ENCODE measurements at regions not wholly inside any gene's neighbourhood (a gene's known extent, or its start where the extent isn't known, plus 50 kb on each side); places are given as distances from the start of the nearest gene placed in this dataset.
A peak's percentile ranks its signal among the peaks of the same experiment; 100 is the strongest.
"Not testable (repeated sequence)": the region's sequence is repeated elsewhere in the genome, so short reads cannot be mapped to it uniquely, and the experiment has no call there.

- Mint-ChIP-seq H3K4me3 (no peak overlapping the region), H3K27ac (no peak overlapping the region), H3K36me3 (no peaks in the 10 kb centered on the region), H3K4me1 (no peaks in the 10 kb centered on the region), H3K9me3 (peaks cover 10% of the 10 kb centered on the region)
- no peak for DNase-seq (ENCODE audit: low spot score in 2 of 2)
- no peak for ATAC-seq
Measured at GRCh38 chr11:24238771-24239645, 257.8 kb upstream of the LUZP2 start.

GRCh38 chr11:24239930-24240329 is 256.9 kb upstream of the LUZP2 start:
- H3K36me3 Mint-ChIP-seq = no peaks in the 10 kb centered on the region
- no peaks in the 10 kb centered on the region for H3K4me1 Mint-ChIP-seq
- H3K9me3 Mint-ChIP-seq = peaks cover 13% of the 10 kb centered on the region
- no peak overlapping the region for H3K27ac Mint-ChIP-seq
- no peak overlapping the region for H3K4me3 Mint-ChIP-seq
- DNase-seq (ENCODE audit: low spot score in 2 of 2) (no peak), ATAC-seq (peak; percentile 97)

GRCh38 chr11:24240496-24241175 is 256.2 kb upstream of the LUZP2 start:
- no peak overlapping the region for H3K4me3 Mint-ChIP-seq
- no peaks in the 10 kb centered on the region for H3K4me1 Mint-ChIP-seq
- ATAC-seq (no peak), DNase-seq (ENCODE audit: low spot score in 2 of 2) (no peak)
- H3K27ac Mint-ChIP-seq = no peak overlapping the region
- no peaks in the 10 kb centered on the region for H3K36me3 Mint-ChIP-seq
- H3K9me3 Mint-ChIP-seq = peaks cover 13% of the 10 kb centered on the region

GRCh38 chr11:24246715-24247114 is 250.1 kb upstream of the LUZP2 start:
- Mint-ChIP-seq H3K36me3 (no peaks in the 10 kb centered on the region), H3K27ac (no peak overlapping the region), H3K4me3 (no peak overlapping the region), H3K9me3 (peaks cover 13% of the 10 kb centered on the region), H3K4me1 (no peaks in the 10 kb centered on the region)
- ATAC-seq = no peak
- no peak for DNase-seq (ENCODE audit: low spot score in 2 of 2)

GRCh38 chr11:24247846-24248245 is 249.0 kb upstream of the LUZP2 start:
- Mint-ChIP-seq H3K27ac (no peak overlapping the region), H3K4me3 (no peak overlapping the region), H3K36me3 (no peaks in the 10 kb centered on the region), H3K9me3 (peaks cover 20% of the 10 kb centered on the region), H3K4me1 (no peaks in the 10 kb centered on the region)
- no peak for ATAC-seq
- DNase-seq (ENCODE audit: low spot score in 2 of 2) = no peak

GRCh38 chr11:24249921-24250320 is 246.9 kb upstream of the LUZP2 start:
- Mint-ChIP-seq H3K9me3 (peaks cover 13% of the 10 kb centered on the region), H3K36me3 (no peaks in the 10 kb centered on the region), H3K4me1 (no peaks in the 10 kb centered on the region), H3K4me3 (no peak overlapping the region), H3K27ac (no peak overlapping the region)
- DNase-seq (ENCODE audit: low spot score in 2 of 2) (no peak), ATAC-seq (no peak)

- Mint-ChIP-seq H3K9me3 (peaks cover 13% of the 10 kb centered on the region), H3K4me1 (no peaks in the 10 kb centered on the region), H3K27ac (no peak overlapping the region), H3K4me3 (no peak overlapping the region), H3K36me3 (no peaks in the 10 kb centered on the region)
- DNase-seq (ENCODE audit: low spot score in 2 of 2) = no peak
- ATAC-seq = no peak
Measured at GRCh38 chr11:24253237-24253760, 243.6 kb upstream of the LUZP2 start.

- ATAC-seq (no peak), DNase-seq (ENCODE audit: low spot score in 2 of 2) (no peak)
- no peak overlapping the region for H3K4me3 Mint-ChIP-seq
- H3K9me3 Mint-ChIP-seq = peaks cover 6% of the 10 kb centered on the region
- H3K27ac Mint-ChIP-seq = no peak overlapping the region
- no peaks in the 10 kb centered on the region for H3K36me3 Mint-ChIP-seq
- no peaks in the 10 kb centered on the region for H3K4me1 Mint-ChIP-seq
Measured at GRCh38 chr11:24264868-24265267, 232.0 kb upstream of the LUZP2 start.

GRCh38 chr11:24267014-24267413 is 229.8 kb upstream of the LUZP2 start:
- H3K4me3 Mint-ChIP-seq = no peak overlapping the region
- H3K9me3 Mint-ChIP-seq = peaks cover 9% of the 10 kb centered on the region
- ATAC-seq (no peak), DNase-seq (ENCODE audit: low spot score in 2 of 2) (no peak)
- H3K36me3 Mint-ChIP-seq = no peaks in the 10 kb centered on the region
- H3K27ac Mint-ChIP-seq = no peak overlapping the region
- no peaks in the 10 kb centered on the region for H3K4me1 Mint-ChIP-seq

GRCh38 chr11:24271798-24272197 is 225.1 kb upstream of the LUZP2 start:
- DNase-seq (ENCODE audit: low spot score in 2 of 2) = no peak
- H3K9me3 Mint-ChIP-seq = peaks cover 8% of the 10 kb centered on the region
- no peaks in the 10 kb centered on the region for H3K4me1 Mint-ChIP-seq
- no peaks in the 10 kb centered on the region for H3K36me3 Mint-ChIP-seq
- no peak overlapping the region for H3K4me3 Mint-ChIP-seq
- ATAC-seq = no peak
- H3K27ac Mint-ChIP-seq = no peak overlapping the region

- H3K4me3 Mint-ChIP-seq; H3K27ac Mint-ChIP-seq; ATAC-seq; H3K36me3 Mint-ChIP-seq; H3K4me1 Mint-ChIP-seq; DNase-seq (ENCODE audit: low spot score in 2 of 2): not testable (repeated sequence)
- H3K9me3 Mint-ChIP-seq = peaks cover 11% of the 10 kb centered on the region
Measured at GRCh38 chr11:24274214-24274781, 222.6 kb upstream of the LUZP2 start.

GRCh38 chr11:24286238-24286637 is 210.6 kb upstream of the LUZP2 start:
- peaks cover 19% of the 10 kb centered on the region for H3K9me3 Mint-ChIP-seq
- ATAC-seq = no peak
- H3K4me3 Mint-ChIP-seq = no peak overlapping the region
- DNase-seq (ENCODE audit: low spot score in 2 of 2) = no peak
- H3K27ac Mint-ChIP-seq = no peak overlapping the region
- no peaks in the 10 kb centered on the region for H3K4me1 Mint-ChIP-seq
- no peaks in the 10 kb centered on the region for H3K36me3 Mint-ChIP-seq

- H3K4me1 Mint-ChIP-seq = no peaks in the 10 kb centered on the region
- H3K9me3 Mint-ChIP-seq = peaks cover 18% of the 10 kb centered on the region
- ATAC-seq = no peak
- H3K27ac Mint-ChIP-seq = no peak overlapping the region
- H3K4me3 Mint-ChIP-seq = no peak overlapping the region
- no peak for DNase-seq (ENCODE audit: low spot score in 2 of 2)
- H3K36me3 Mint-ChIP-seq = no peaks in the 10 kb centered on the region
Measured at GRCh38 chr11:24289301-24289700, 207.6 kb upstream of the LUZP2 start.

- H3K4me1 Mint-ChIP-seq = no peaks in the 10 kb centered on the region
- no peak overlapping the region for H3K27ac Mint-ChIP-seq
- no peak for ATAC-seq
- H3K9me3 Mint-ChIP-seq = peaks cover 12% of the 10 kb centered on the region
- no peaks in the 10 kb centered on the region for H3K36me3 Mint-ChIP-seq
- H3K4me3 Mint-ChIP-seq = no peak overlapping the region
- DNase-seq (ENCODE audit: low spot score in 2 of 2) = no peak
Measured at GRCh38 chr11:24293964-24294363, 202.9 kb upstream of the LUZP2 start.

GRCh38 chr11:24295360-24295759 is 201.5 kb upstream of the LUZP2 start:
- DNase-seq (ENCODE audit: low spot score in 2 of 2) (no peak), ATAC-seq (no peak)
- H3K4me1 Mint-ChIP-seq = no peaks in the 10 kb centered on the region
- no peak overlapping the region for H3K4me3 Mint-ChIP-seq
- H3K27ac Mint-ChIP-seq = no peak overlapping the region
- H3K9me3 Mint-ChIP-seq = peaks cover 13% of the 10 kb centered on the region
- H3K36me3 Mint-ChIP-seq = no peaks in the 10 kb centered on the region
